ENCODE measurements at regions not wholly inside any gene's neighbourhood (a gene's known extent, or its start where the extent isn't known, plus 50 kb on each side); places are given as distances from the start of the nearest gene placed in this dataset.

DNA sequence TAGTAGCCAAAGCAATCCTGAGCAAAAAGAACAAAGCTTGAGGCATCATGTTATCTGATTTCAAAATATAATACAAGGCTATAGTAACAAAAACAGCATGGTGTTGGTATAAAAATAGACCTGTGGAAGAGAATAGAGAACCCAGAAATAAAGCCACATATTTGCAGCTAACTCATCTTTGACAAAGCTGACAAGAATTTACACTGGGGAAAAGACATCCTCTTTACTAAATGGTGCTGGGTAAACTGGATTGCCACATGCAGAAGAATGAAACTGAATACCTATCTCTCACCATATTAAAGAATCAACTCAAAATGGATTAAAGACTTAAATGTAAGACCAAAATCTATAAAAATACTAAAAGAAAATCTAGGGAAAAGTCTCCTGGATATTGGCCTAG is 59.5 kb upstream of the CD55 start:
- TF ChIP-seq, protein P1, sequence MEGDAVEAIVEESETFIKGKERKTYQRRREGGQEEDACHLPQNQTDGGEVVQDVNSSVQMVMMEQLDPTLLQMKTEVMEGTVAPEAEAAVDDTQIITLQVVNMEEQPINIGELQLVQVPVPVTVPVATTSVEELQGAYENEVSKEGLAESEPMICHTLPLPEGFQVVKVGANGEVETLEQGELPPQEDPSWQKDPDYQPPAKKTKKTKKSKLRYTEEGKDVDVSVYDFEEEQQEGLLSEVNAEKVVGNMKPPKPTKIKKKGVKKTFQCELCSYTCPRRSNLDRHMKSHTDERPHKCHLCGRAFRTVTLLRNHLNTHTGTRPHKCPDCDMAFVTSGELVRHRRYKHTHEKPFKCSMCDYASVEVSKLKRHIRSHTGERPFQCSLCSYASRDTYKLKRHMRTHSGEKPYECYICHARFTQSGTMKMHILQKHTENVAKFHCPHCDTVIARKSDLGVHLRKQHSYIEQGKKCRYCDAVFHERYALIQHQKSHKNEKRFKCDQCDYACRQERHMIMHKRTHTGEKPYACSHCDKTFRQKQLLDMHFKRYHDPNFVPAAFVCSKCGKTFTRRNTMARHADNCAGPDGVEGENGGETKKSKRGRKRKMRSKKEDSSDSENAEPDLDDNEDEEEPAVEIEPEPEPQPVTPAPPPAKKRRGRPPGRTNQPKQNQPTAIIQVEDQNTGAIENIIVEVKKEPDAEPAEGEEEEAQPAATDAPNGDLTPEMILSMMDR (IDR thresholded peaks at IDR 0.05) = no peak
- no peak for TF ChIP-seq POLR2A (IDR thresholded peaks at IDR 0.05)
- TF ChIP-seq EP300 (IDR thresholded peaks at IDR 0.05) = no peak
